ENCODE measurements at regions not wholly inside any gene's neighbourhood (a gene's known extent, or its start where the extent isn't known, plus 50 kb on each side); places are given as distances from the start of the nearest gene placed in this dataset.

DNA sequence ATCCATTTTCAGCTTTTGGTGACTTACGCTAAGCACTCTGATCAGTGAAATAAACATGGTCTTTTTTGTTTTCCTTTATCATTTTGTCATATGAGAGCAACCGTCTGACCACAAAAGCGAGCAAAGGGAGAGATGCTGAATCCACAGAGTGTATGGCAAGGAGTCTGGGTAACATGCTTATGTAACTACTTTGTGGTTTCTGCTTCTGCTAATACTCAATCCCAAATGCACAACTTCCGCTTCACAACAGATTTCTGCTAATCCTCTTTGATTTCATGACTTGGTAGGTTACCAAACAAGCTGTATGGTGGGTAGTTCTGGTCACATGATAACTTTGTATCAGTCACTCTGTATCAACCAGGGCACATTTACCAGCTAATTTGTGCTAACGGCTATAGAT is 908.4 kb upstream of the CRIM1 start:
- TF ChIP-seq, protein P1, sequence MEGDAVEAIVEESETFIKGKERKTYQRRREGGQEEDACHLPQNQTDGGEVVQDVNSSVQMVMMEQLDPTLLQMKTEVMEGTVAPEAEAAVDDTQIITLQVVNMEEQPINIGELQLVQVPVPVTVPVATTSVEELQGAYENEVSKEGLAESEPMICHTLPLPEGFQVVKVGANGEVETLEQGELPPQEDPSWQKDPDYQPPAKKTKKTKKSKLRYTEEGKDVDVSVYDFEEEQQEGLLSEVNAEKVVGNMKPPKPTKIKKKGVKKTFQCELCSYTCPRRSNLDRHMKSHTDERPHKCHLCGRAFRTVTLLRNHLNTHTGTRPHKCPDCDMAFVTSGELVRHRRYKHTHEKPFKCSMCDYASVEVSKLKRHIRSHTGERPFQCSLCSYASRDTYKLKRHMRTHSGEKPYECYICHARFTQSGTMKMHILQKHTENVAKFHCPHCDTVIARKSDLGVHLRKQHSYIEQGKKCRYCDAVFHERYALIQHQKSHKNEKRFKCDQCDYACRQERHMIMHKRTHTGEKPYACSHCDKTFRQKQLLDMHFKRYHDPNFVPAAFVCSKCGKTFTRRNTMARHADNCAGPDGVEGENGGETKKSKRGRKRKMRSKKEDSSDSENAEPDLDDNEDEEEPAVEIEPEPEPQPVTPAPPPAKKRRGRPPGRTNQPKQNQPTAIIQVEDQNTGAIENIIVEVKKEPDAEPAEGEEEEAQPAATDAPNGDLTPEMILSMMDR (IDR thresholded peaks at IDR 0.05): no peak
- TF ChIP-seq POLR2A (IDR thresholded peaks at IDR 0.05): no peak

All from uterus (tissue), 2 donors.